GM10248 (cell line): ENCODE measurements at regions not wholly inside any gene's neighbourhood (a gene's known extent, or its start where the extent isn't known, plus 50 kb on each side); places are given as distances from the start of the nearest gene placed in this dataset.
"Not testable (repeated sequence)": the region's sequence is repeated elsewhere in the genome, so short reads cannot be mapped to it uniquely, and the experiment has no call there.

ENCODE experiments used
- CTCF ChIA-PET: fragments of 300-600 bp; sonication (Branson Sonifier 250); formaldehyde crosslinking; extraction: SDS; loops from one replicate; lab custom pipeline; 2021; ENCODE audit warnings: antibody characterized with exemption; lab: Yijun Ruan, JAX
- POLR2A ChIA-PET: fragments of 350-650 bp; sonication (Branson Sonifier 250); formaldehyde crosslinking; extraction: SDS; loops from one replicate; lab custom pipeline; 2020; ENCODE audit warnings: antibody characterized with exemption; lab: Yijun Ruan, JAX
- DNase-seq: peaks from one replicate; pipeline ENCODE4 v3.0.0; 2012; ENCODE audit errors: extremely low spot score
- CTCF ChIP-seq: IDR thresholded peaks from 2 replicates; pipeline ENCODE4 v1.5.1; 2012; ENCODE audit warnings: mild to moderate bottlenecking, low read depth; ENCODE audit errors: extremely low read depth, missing control alignments, control extremely low read depth

- POLR2A ChIA-PET, result no interaction called here
- TF ChIP-seq CTCF, result peak; percentile 54
- CTCF ChIA-PET, result interaction anchor here (1.0 to 3.5 kb wide), 8 partner anchors 10 to 360 kb away, joined by 3 to 17 read pairs (median 4); partner anchors contain the start of gene GNRHR
- peak; percentile 15 for DNase-seq
Measured at GRCh38 chr4:67393699-67394281, 151.5 kb downstream of the CENPC start.

- ChIA-PET POLR2A (no interaction called here), CTCF (interaction anchor here (1.0 to 3.5 kb wide), 10 partner anchors 9 to 361 kb away, joined by 3 to 17 read pairs (median 4); partner anchors contain the start of gene GNRHR)
- no peak for TF ChIP-seq CTCF
- DNase-seq, result no peak
Measured at GRCh38 chr4:67393007-67393406, 152.3 kb downstream of the CENPC start.

GRCh38 chr4:67381406-67381804, 163.9 kb downstream of the CENPC start:
- POLR2A ChIA-PET, DNase-seq, CTCF ChIA-PET: not testable (repeated sequence)

- DNase-seq, POLR2A ChIA-PET, CTCF ChIA-PET: not testable (repeated sequence)
Measured at GRCh38 chr4:67380702-67381405, 164.4 kb downstream of the CENPC start.

GRCh38 chr4:67380154-67380553, 165.1 kb downstream of the CENPC start:
- DNase-seq, result no peak
- CTCF ChIA-PET, result no interaction called here
- TF ChIP-seq CTCF, result no peak
- POLR2A ChIA-PET, result no interaction called here

- CTCF ChIA-PET, result interaction anchor here (0.8 kb wide), 1 partner anchor 287 kb away, joined by 3 read pairs; no protein-coding TSS in a partner anchor
- no peak for TF ChIP-seq CTCF
- DNase-seq, result no peak
- POLR2A ChIA-PET, result no interaction called here
Measured at GRCh38 chr4:67375291-67375690, 170.0 kb downstream of the CENPC start.

- DNase-seq, result no peak
- no peak for TF ChIP-seq CTCF
- ChIA-PET POLR2A (no interaction called here), CTCF (interaction anchor here (1.6 kb wide), 1 partner anchor 20 kb away, joined by 3 read pairs; no protein-coding TSS in a partner anchor)
Measured at GRCh38 chr4:67371615-67372014, 173.7 kb downstream of the CENPC start.
